ENCODE measurements at regions not wholly inside any gene's neighbourhood (a gene's known extent, or its start where the extent isn't known, plus 50 kb on each side); places are given as distances from the start of the nearest gene placed in this dataset.

DNA sequence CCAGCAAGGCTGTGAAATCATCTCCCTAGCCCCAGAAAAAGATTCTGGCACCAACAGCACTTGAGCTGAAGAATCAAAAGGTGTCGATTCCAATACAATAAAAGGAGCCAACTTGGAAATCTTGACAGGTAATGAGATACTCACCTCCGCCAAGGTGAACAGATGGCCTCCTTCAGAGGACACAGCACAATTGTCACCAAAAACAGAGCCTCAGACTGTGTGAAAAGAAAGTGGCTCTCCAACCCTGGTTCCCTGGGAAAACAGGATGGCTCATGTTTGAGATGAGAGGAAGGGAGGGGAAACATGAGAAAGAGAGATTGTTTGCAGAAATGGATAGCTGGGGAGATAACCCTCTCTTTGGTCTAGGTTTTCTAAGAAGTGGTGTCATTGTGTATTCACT, 168.9 kb downstream of the HS3ST1 start:
- no peak overlapping the region for H2BK20ac ChIP-seq (ENCODE audit: low read length)
- no peak overlapping the region for H2BK15ac ChIP-seq (ENCODE audit: low read length)
- H3K9me3 ChIP-seq (ENCODE audit: insufficient read depth in 2 of 2, low read depth in 1 of 2, low read length in 1 of 2), result no peaks in the 10 kb centered on the region
- ChIA-PET POLR2A (ENCODE audit: partially characterized antibody) (no interaction called here), CTCF (ENCODE audit: partially characterized antibody) (no interaction called here)
- H2BK12ac ChIP-seq (ENCODE audit: low read depth, low read length), result no peak overlapping the region
- no peak overlapping the region for H2BK120ac ChIP-seq (replicated peaks; ENCODE audit: low read depth, low read length)
- DNase-seq (ENCODE audit: low read depth in 1 of 2, low spot score in 2 of 2) (no peak), FAIRE-seq (no peak)
- no peaks in the 10 kb centered on the region for H3K27me3 ChIP-seq (replicated peaks in 1 of 4; ENCODE audit: control insufficient read depth in 3 of 4, extremely low read depth in 1 of 4, insufficient read depth in 3 of 4, low read length in 3 of 4)
- no peak overlapping the region for H2AFZ ChIP-seq (ENCODE audit: low read length)
- H3K18ac ChIP-seq (ENCODE audit: extremely low read depth, low read length), result no peak overlapping the region
- H3K4me3 ChIP-seq (ENCODE audit: extremely low read depth in 1 of 4, insufficient read depth in 2 of 4, low read depth in 3 of 4, low read length in 4 of 4), result no peak overlapping the region
- no peaks in the 10 kb centered on the region; the same call in 1 of the 2 replicates for H3K23me2 ChIP-seq (ENCODE audit: low read depth, low read length)
- no peak overlapping the region for H2AK5ac ChIP-seq (ENCODE audit: low read depth, low read length)
- H3K79me1 ChIP-seq (ENCODE audit: low read depth, low read length), result no peaks in the 10 kb centered on the region
- H2BK5ac ChIP-seq (ENCODE audit: low read depth, low read length), result no peak overlapping the region
- H4K8ac ChIP-seq (ENCODE audit: extremely low read depth, insufficient read depth, low read length), result no peak overlapping the region
- no peak overlapping the region for H4K5ac ChIP-seq (ENCODE audit: insufficient read length, low read depth, low read length)
- WGBS, 2 experiments (ENCODE audit: extremely low coverage in 1 of 2, insufficient coverage in 1 of 2, insufficient read length in 1 of 2, insufficient replicate concordance in 2 of 2, low coverage in 1 of 2, low lambda C conversion rate in 2 of 2, missing lambda C conversion rate in 1 of 2), result 83% methylated on average over 2 of the region's 2 CpGs; no CpG with 5 or more reads in 1 of the 2 experiments
- no peaks in the 10 kb centered on the region for H4K20me1 ChIP-seq (replicated peaks in 1 of 2; ENCODE audit: control insufficient read depth in 1 of 2, insufficient read depth in 2 of 2, low read length in 2 of 2)
- H3K23ac ChIP-seq (ENCODE audit: insufficient read length), result no peak overlapping the region
- H3K79me2 ChIP-seq (ENCODE audit: control insufficient read depth in 1 of 2, insufficient read depth in 2 of 2, low read length in 2 of 2), result no peaks in the 10 kb centered on the region
- no peak overlapping the region for H3K27ac ChIP-seq (ENCODE audit: low read depth, low read length)
- no peak overlapping the region for H3K4me2 ChIP-seq (ENCODE audit: insufficient read depth in 1 of 2, low read depth in 2 of 2, low read length in 2 of 2)
- H3K36me3 ChIP-seq (ENCODE audit: control insufficient read depth in 2 of 4, insufficient read depth in 4 of 4, low read length in 3 of 4), result no peaks in the 10 kb centered on the region
- H3K56ac ChIP-seq (replicated peaks; ENCODE audit: insufficient read length, low read depth, low read length), result no peak overlapping the region
- no peak overlapping the region for H3K14ac ChIP-seq (ENCODE audit: insufficient read length)
- H3K9ac ChIP-seq (replicated peaks in 1 of 4; ENCODE audit: extremely low read depth in 1 of 4, low read depth in 3 of 4, low read length in 3 of 4), result no peak overlapping the region
- H3K4ac ChIP-seq (replicated peaks; ENCODE audit: insufficient read length, low read depth, low read length), result no peak overlapping the region
- H3K4me1 ChIP-seq (replicated peaks in 1 of 4; ENCODE audit: control insufficient read depth in 3 of 4, insufficient read depth in 4 of 4, low read length in 3 of 4), result peaks cover 0 to 5% (median 0%) of the 10 kb centered on the region in 4 experiments; a peak in 1 of 7 replicates
- H4K91ac ChIP-seq (replicated peaks; ENCODE audit: insufficient read length, low read length), result no peak overlapping the region
- no peak for TF ChIP-seq USF2 (IDR thresholded peaks at IDR 0.05; ENCODE audit: low read length)
- TF ChIP-seq RAD21 (IDR thresholded peaks at IDR 0.05 in 1 of 2, conservative IDR thresholded peaks at IDR 0.05 in 1 of 2; ENCODE audit: low read depth in 2 of 2, low read length in 2 of 2), result no peak
- TF ChIP-seq SIX5 (IDR thresholded peaks at IDR 0.05; ENCODE audit: low read depth, low read length), result no peak
- TF ChIP-seq, protein P1, sequence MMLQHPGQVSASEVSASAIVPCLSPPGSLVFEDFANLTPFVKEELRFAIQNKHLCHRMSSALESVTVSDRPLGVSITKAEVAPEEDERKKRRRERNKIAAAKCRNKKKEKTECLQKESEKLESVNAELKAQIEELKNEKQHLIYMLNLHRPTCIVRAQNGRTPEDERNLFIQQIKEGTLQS (IDR thresholded peaks at IDR 0.05; ENCODE audit: insufficient read depth, low read depth, low read length), result no peak
- TF ChIP-seq TCF12 (IDR thresholded peaks at IDR 0.05; ENCODE audit: low read depth, low read length), result no peak
- no peak for TF ChIP-seq SP4 (IDR thresholded peaks at IDR 0.05; ENCODE audit: low read length)
- TF ChIP-seq JUND (IDR thresholded peaks at IDR 0.05; ENCODE audit: low read length), result no peak
- TF ChIP-seq MAX (IDR thresholded peaks at IDR 0.05), result no peak
- TF ChIP-seq POLR2A (IDR thresholded peaks at IDR 0.05; ENCODE audit: control extremely low read depth in 1 of 2, low read depth in 2 of 2, low read length in 2 of 2), result no peak
- TF ChIP-seq ZNF274 (IDR thresholded peaks at IDR 0.05; ENCODE audit: borderline replicate concordance, extremely low read depth, low read length), result no peak
- TF ChIP-seq RFX5 (IDR thresholded peaks at IDR 0.05; ENCODE audit: borderline replicate concordance, low read depth, low read length), result no peak
- TF ChIP-seq PHF8 (conservative IDR thresholded peaks at IDR 0.05; ENCODE audit: low read depth, low read length), result no peak
- no peak for TF ChIP-seq CBX8 (IDR thresholded peaks at IDR 0.05; ENCODE audit: borderline replicate concordance, low read depth, low read length)

Measured in H1 (cell line).